OCI-M2 (cell line): ENCODE measurements at regions not wholly inside any gene's neighbourhood (a gene's known extent, or its start where the extent isn't known, plus 50 kb on each side); places are given as distances from the start of the nearest gene placed in this dataset.
"Not testable (repeated sequence)": the region's sequence is repeated elsewhere in the genome, so short reads cannot be mapped to it uniquely, and the experiment has no call there.

Source experiments
- DNase-seq: peaks from one replicate; lab custom pipeline; 2025; ENCODE audit not compliant: unreplicated experiment; lab: John Stamatoyannopoulos, UW

DNA sequence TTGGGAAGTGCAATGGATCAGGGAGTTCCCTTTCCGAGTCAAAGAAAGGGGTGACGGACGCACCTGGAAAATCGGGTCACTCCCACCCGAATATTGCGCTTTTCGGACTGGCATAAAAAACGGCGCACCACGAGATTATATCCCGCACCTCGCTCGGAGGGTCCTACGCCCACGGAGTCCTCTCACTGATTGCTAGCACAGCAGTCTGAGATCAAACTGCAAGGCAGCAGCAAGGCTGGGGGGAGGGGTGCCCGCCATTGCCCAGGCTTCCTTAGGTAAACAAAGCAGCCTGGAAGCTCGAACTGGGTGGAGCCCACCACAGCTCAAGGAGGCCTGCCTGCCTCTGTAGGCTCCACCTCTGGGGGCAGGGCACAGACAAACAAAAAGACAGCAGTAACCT, 58.6 kb upstream of the FAM241A start:
- DNase-seq, result not testable (repeated sequence)

GRCh38 chr4:112092330-112092729, 52.9 kb upstream of the FAM241A start:
- DNase-seq, result not testable (repeated sequence)

GRCh38 chr4:112093636-112094202, 51.5 kb upstream of the FAM241A start:
- DNase-seq, result no peak

- no peak for DNase-seq
Measured at GRCh38 chr4:112094330-112094729, 50.9 kb upstream of the FAM241A start.
